SU-DHL-6 (cell line): ENCODE measurements at regions not wholly inside any gene's neighbourhood (a gene's known extent, or its start where the extent isn't known, plus 50 kb on each side); places are given as distances from the start of the nearest gene placed in this dataset.

Source experiments
- CTCF ChIP-seq: fragments of 200-600 bp; sonication (generic); IDR thresholded peaks from one replicate; pipeline ENCODE4 v1.5.1; 2017; ENCODE audit warnings: antibody characterized with exemption, mild to moderate bottlenecking, low read length, moderate library complexity; ENCODE audit not compliant: insufficient read depth, poor library complexity, severe bottlenecking
- EZH2phosphoT487 ChIP-seq: fragments of 200-600 bp; sonication (generic), shearing (Covaris generic); conservative IDR thresholded peaks from 2 replicates; pipeline ENCODE4 v1.6.1; 2018; ENCODE audit warnings: mild to moderate bottlenecking, antibody characterized with exemption, low read length, moderate library complexity, mixed read lengths

- TF ChIP-seq EZH2phosphoT487 = no peak
- no peak for TF ChIP-seq CTCF
These were observed 65.0 kb upstream of the NCKAP5 start for GRCh38 chr2:133633309-133633708.
